ENCODE measurements at regions not wholly inside any gene's neighbourhood (a gene's known extent, or its start where the extent isn't known, plus 50 kb on each side); places are given as distances from the start of the nearest gene placed in this dataset.

DNA sequence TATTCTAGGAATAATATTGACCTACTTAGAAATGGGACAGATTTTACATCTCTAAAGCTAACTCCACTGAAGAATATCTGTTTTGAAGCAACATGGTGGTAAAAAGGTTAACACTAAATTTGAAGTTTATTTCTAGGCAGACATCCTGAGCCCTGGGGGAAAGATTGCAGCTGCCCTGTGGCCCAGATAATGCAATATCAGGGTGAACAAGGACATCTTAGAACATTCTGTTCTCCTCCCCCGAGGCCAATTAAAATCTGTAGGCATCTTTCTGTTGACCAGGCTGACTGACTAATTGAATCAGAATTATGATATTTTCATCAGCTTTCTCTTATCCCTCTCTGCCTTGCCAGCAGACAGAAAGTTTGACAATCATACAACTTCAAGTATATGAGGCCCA lies 149.8 kb upstream of the DUSP10 start:
- TF ChIP-seq, protein P1, sequence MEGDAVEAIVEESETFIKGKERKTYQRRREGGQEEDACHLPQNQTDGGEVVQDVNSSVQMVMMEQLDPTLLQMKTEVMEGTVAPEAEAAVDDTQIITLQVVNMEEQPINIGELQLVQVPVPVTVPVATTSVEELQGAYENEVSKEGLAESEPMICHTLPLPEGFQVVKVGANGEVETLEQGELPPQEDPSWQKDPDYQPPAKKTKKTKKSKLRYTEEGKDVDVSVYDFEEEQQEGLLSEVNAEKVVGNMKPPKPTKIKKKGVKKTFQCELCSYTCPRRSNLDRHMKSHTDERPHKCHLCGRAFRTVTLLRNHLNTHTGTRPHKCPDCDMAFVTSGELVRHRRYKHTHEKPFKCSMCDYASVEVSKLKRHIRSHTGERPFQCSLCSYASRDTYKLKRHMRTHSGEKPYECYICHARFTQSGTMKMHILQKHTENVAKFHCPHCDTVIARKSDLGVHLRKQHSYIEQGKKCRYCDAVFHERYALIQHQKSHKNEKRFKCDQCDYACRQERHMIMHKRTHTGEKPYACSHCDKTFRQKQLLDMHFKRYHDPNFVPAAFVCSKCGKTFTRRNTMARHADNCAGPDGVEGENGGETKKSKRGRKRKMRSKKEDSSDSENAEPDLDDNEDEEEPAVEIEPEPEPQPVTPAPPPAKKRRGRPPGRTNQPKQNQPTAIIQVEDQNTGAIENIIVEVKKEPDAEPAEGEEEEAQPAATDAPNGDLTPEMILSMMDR (conservative IDR thresholded peaks at IDR 0.05; ENCODE audit: low read depth, low read length): no peak
- TF ChIP-seq EZH2 (IDR thresholded peaks at IDR 0.05; ENCODE audit: low read length, unreplicated experiment): no peak

Data from PC-3 (cell line).